Skeletal muscle tissue (tissue), 3 donors: ENCODE measurements at regions not wholly inside any gene's neighbourhood (a gene's known extent, or its start where the extent isn't known, plus 50 kb on each side); places are given as distances from the start of the nearest gene placed in this dataset.

ENCODE experiments used
- H3K27ac ChIP-seq: one replicate; pipeline ENCODE4 v1.7.0; 2013; ENCODE audit warnings: mild to moderate bottlenecking, low read depth, low read length, inconsistent platforms
- H3K27me3 ChIP-seq, 3 donors: one replicate each; pipeline ENCODE4 v1.7.0; 2013; ENCODE audit warnings: low read length in 3 of 3; ENCODE audit not compliant: control insufficient read depth in 3 of 3, insufficient read depth in 3 of 3
- H3K36me3 ChIP-seq, 3 donors: one replicate each; pipeline ENCODE4 v1.7.0; 2013; ENCODE audit warnings: low read length in 3 of 3; ENCODE audit not compliant: control insufficient read depth in 3 of 3, insufficient read depth in 3 of 3
- H3K4me1 ChIP-seq, 3 donors: one replicate each; pipeline ENCODE4 v1.7.0; 2013; ENCODE audit warnings: low read length in 3 of 3, mild to moderate bottlenecking in 3 of 3; ENCODE audit not compliant: control insufficient read depth in 3 of 3, insufficient read depth in 3 of 3
- H3K4me3 ChIP-seq, 3 donors: one replicate each; pipeline ENCODE4 v1.7.0; 2013; ENCODE audit warnings: low read length in 3 of 3
- H3K9ac ChIP-seq, 3 donors: one replicate each; pipeline ENCODE4 v1.7.0; 2013; ENCODE audit warnings: low read length in 3 of 3, mild to moderate bottlenecking in 3 of 3, moderate library complexity in 2 of 3, low read depth in 1 of 3
- H3K9me3 ChIP-seq, 3 donors: one replicate each; pipeline ENCODE4 v1.7.0; 2013; ENCODE audit warnings: low read length in 3 of 3; ENCODE audit not compliant: control insufficient read depth in 3 of 3
- donor health status: Osteomylitis.

DNA sequence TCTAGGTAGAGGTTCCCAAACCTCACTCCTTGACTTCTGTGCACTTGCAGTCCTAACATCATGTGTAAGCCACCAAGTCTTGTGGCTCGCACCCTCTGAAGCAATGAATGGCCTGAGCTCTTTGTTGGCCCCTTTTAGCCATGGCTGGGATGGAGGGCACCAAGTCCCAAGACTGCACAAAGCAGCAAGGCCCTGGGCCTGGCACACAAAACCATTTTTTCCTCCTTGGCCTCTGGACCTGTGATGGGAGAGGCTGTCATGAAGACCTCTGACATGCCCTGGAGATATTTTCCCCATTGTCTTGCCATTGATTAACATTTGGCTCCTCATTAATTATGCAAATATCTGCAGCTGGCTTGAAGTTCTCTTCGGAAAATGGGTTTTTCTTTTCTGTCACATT is 60.3 kb upstream of the MALRD1 start:
- H3K4me1 ChIP-seq: no peaks in the 10 kb centered on the region
- no peaks in the 10 kb centered on the region for H3K9me3 ChIP-seq
- H3K9ac ChIP-seq: no peak overlapping the region
- no peaks in the 10 kb centered on the region for H3K27me3 ChIP-seq
- H3K27ac ChIP-seq: no peak overlapping the region
- H3K36me3 ChIP-seq: no peaks in the 10 kb centered on the region
- no peak overlapping the region for H3K4me3 ChIP-seq
